Activated CD4-positive, alpha-beta T cell treated with anti-CD3 and anti-CD28 coated beads for 24 hours (primary cell): ENCODE measurements at regions not wholly inside any gene's neighbourhood (a gene's known extent, or its start where the extent isn't known, plus 50 kb on each side); places are given as distances from the start of the nearest gene placed in this dataset.

Source experiments
- DNase-seq, 2 donors: peaks; one replicate each; pipeline ENCODE4 v3.0.0-alpha.2; 2020; ENCODE audit warnings: low read depth in 2 of 2

- DNase-seq, result no peak
Measured at GRCh38 chr5:4703931-4704458, 436.1 kb upstream of the ADAMTS16 start.

GRCh38 chr5:4704951-4705350 is 435.2 kb upstream of the ADAMTS16 start:
- DNase-seq, result no peak

DNA sequence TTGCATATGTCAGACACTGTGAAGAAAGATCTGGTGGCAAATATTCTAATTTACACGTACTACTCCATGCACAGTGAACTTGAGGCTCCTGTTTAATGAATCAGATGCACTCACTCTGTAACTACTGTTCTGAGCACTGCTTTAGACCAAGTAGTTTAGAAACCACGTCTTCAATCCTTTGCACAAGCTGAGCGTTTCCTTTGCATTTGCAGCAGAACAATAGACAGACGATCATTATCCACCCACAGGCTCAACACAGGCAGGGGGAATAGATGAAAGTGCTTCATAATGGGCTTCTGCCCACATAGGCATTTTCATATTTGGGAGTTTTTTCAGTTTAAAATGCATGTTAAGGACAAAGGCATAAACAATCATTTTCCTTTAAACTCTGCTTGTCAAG is 423.3 kb upstream of the ADAMTS16 start:
- DNase-seq, result no peak

- DNase-seq, result no peak
Measured at GRCh38 chr5:4717446-4717845, 422.7 kb upstream of the ADAMTS16 start.

GRCh38 chr5:4720831-4721230 is 419.3 kb upstream of the ADAMTS16 start:
- DNase-seq, result no peak

- no peak for DNase-seq
Measured at GRCh38 chr5:4722886-4723285, 417.2 kb upstream of the ADAMTS16 start.

DNA sequence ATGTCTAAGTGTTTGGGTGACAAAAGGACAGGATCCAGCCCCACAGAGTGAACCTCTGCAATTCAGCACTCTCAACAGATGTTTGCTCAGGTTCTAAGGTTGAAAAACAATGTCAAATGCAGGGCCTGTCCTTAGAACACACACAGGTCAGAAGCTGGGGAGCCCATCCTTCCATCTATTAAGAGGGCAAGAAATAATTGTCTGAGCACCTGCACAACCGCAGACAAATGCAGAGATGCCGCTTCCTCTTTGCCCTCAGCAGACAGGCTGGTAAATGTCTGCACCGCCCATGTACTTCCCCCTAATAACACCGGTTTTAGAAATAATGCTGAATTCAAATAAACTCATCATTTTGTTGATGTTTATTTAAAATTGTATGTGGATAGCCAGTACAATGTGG is 414.5 kb upstream of the ADAMTS16 start:
- DNase-seq, result no peak

- no peak for DNase-seq
Measured at GRCh38 chr5:4730279-4730678, 409.9 kb upstream of the ADAMTS16 start.

DNA sequence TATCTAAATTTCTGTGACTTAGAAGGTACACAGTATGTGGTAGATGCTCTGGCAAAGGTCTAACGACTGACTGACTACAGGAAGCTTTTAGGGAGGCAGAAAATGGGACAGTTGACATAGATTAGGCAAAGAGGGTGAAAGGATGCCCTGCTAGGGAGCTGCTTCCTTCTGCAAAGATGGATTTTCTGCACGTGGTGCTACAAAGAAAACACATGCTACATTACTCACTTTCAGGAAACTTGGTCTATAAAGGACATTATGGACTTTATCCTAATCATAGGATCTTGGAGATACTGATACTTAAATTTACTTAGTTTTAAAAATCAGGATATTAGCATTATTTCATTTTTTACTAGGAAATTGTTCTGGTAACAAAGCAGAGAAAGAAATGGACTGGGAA is 405.8 kb upstream of the ADAMTS16 start:
- no peak for DNase-seq

- no peak for DNase-seq
Measured at GRCh38 chr5:4735261-4735660, 404.9 kb upstream of the ADAMTS16 start.

- no peak for DNase-seq
Measured at GRCh38 chr5:4737868-4738267, 402.3 kb upstream of the ADAMTS16 start.

DNA sequence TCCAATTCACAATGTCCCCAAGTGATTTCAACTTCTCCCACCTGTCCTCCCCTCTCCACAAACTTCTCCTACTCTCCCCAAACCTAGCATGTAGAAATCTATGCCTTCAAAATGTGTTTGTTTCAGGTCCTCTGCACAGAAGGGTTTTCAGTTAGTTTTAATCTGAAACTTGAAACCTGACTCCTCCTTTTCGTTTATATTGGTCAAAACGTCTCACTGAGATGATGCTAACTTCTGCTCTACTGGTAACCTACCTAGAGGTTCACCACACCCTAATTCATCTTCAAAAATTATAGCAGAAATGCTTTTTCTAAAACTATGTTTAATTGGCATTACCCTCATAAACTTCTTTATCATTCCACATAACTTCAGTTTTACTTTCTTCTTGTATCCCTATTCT is 401.8 kb upstream of the ADAMTS16 start:
- no peak for DNase-seq

DNA sequence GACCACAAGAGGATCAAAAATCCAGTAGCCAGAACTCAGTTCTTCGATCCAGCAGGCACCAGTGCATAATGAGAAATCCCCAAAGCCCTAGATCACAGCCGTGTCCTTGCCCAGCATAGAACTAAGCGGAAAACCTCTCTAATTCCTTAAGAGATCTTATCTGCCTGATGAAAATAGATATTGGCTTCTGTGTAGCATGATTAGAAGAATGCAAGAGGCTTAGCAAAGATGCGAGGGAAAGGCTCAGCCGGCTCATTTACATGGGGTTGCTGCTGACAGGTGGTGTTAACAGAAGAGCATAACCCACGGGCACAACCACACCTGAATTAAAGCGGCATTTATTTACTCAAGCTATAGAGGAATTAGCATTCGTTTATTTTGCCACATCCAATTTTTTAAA is 400.0 kb upstream of the ADAMTS16 start:
- DNase-seq, result no peak

GRCh38 chr5:4758550-4758949 is 381.6 kb upstream of the ADAMTS16 start:
- no peak for DNase-seq

DNA sequence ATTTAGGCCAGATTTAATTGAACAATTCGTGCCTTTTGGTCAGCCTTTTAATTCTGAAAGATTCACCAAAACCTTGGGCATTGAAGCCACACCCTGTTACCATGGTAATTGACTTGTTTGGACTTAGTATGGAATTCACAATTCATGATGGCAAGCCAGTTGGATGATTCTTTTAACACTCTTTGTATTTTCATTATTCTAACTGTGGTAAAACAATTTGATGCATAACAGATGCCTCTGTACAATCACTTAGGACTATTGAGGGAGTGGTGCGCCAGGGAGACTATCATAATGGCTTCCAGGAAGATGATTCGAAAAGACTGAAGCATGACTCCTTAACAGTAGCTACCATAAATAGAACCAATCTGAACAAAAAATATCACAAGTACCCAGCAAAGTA is 381.1 kb upstream of the ADAMTS16 start:
- no peak for DNase-seq

- DNase-seq, result no peak
Measured at GRCh38 chr5:4762316-4762715, 377.8 kb upstream of the ADAMTS16 start.

DNA sequence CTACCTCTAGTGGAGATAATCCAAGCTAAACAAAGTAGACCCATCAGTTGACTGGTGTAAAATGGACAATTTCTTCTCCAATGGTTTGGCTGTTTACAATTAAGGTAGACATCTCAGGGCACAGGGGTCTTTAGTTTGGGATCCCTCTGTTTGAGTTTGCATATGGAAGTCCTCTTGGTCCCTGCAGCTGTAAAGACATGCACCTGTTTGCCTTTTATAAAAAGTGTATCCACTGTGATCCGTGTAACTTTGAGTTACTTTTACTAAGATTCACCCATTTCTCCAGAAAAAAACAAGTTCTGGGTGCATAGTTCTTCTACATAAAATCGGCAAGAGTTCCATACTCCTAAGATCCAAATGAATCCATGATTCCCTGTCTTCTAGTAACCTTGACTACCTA is 374.7 kb upstream of the ADAMTS16 start:
- no peak for DNase-seq

- no peak for DNase-seq
Measured at GRCh38 chr5:4766101-4766500, 374.0 kb upstream of the ADAMTS16 start.

DNA sequence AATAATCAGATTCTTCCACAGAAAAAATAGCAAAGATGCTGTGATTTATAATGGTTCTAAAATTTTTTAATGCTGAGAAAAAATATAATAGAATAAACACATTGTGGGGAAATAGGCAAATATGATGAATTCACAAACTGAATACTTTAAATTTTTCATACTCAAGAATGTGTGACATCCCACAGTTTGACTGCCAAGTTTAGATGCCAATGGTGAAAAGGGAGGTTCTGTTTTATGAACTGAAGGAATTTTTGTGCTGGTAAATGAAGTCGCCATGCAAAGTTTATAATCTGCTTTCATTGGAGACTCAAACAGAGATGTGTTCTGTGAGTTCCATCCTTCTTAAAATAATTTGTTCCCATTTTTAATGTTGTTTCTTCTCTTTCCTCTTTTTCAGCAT is 367.5 kb upstream of the ADAMTS16 start:
- DNase-seq, result no peak

- no peak for DNase-seq
Measured at GRCh38 chr5:4773827-4774317, 366.3 kb upstream of the ADAMTS16 start.

DNA sequence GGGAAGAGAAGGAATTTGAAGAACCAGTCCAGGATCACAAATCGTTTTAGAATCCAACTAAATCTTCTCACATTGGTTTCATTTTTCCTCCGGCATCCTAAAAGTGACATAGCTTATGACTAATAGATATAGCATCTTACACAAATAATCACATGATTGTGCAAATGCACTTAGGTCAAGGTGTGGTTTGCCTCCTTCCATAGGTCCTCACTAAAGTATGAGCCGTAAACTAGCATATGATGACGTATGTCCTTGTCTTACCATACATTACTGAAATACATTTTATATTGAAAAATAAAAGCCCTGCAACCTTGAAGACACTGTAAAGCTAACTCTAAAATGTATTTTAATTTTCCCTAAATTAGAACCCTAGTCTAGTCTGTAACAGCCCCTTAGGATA is 362.7 kb upstream of the ADAMTS16 start:
- no peak for DNase-seq

- DNase-seq, result no peak
Measured at GRCh38 chr5:4780633-4781032, 359.5 kb upstream of the ADAMTS16 start.

- DNase-seq, result no peak
Measured at GRCh38 chr5:4781299-4781698, 358.8 kb upstream of the ADAMTS16 start.

DNA sequence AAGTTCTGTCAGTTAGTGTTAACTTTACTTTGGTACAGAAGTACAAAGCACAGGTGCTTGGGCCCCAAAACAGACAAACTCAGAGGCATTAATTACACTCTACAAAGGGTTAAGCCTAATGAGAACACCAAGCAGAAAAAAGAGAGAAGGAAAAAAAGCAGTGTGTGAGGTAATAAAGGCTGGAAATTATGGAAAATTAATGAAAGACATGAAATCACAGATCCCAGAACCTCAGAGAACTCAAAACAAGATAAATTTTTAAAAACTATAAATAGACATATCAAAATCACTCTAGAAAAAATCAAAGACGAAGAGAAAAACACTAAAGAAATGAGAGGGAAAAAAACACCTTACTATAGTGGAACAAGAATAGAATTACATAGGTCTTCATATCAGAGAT is 354.2 kb upstream of the ADAMTS16 start:
- DNase-seq, result no peak

- DNase-seq, result no peak
Measured at GRCh38 chr5:4797445-4797844, 342.7 kb upstream of the ADAMTS16 start.
